ENCODE measurements at regions not wholly inside any gene's neighbourhood (a gene's known extent, or its start where the extent isn't known, plus 50 kb on each side); places are given as distances from the start of the nearest gene placed in this dataset.

DNA sequence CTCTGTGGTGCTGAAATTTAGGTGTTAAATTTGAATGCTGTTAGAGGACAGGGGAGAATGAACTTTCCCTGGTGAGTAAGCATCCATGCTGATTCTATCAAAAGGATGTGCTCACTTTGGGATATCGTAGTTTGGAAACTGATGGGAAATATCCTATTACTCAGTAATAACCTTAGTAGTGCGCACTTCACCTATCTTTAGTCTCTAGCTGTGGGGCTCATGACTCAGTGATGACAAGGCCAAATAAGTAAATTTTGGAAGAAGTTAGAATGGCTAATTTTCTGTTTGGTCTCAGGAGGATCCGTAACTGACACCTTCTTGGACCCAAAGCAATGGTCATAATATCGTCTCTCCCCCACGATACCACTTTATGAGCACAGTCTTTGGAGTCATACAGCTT, 448.4 kb downstream of the PSAT1 start:
- no peak for DNase-seq

- no peak for DNase-seq
These were observed 449.1 kb downstream of the PSAT1 start for GRCh38 chr9:78746010-78746409.

- no peak for DNase-seq
These were observed 456.1 kb downstream of the PSAT1 start for GRCh38 chr9:78753039-78753438.

- DNase-seq = no peak
These were observed 460.0 kb downstream of the PSAT1 start for GRCh38 chr9:78756813-78757510.

GRCh38 chr9:78763424-78763823, 466.5 kb downstream of the PSAT1 start:
- no peak for DNase-seq

DNA sequence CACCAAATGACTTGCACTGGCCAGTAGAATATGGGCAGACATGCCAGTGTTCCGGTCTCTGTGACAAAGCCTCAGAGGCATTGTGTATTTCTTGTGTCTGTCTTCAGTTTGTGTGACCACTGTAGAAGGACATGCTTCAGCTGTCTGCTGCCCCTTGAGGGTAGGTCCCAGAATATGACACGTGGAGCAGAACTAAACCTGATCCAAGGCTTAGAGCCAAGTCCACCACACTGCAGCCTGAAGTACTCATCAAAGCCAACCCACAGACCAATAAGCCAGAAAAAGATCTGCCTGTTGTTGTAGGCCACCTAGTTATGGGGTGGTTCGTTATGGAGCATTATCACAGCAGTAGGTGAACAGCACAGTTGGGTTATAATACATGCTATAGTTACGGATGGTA, 468.9 kb downstream of the PSAT1 start:
- no peak for DNase-seq

DNA sequence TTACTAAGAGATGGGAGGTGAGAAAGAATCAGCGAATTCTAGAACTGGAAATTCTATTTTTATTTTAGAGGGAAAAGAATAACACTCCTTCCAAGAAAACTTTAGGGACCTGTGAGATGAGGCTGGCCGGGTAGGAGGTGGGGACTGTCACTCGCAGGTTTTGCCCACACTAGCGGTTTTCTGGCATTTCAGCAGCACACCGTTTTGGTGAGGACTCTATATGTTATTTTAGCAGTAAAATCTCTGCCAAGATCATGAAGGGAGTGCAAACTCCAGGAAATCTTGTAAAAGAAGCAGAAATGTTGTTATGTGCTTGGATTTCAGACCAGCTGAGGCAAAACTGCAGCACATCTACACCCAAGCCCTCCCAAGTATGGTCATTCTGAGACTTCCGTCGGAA, 470.6 kb downstream of the PSAT1 start:
- no peak for DNase-seq

DNA sequence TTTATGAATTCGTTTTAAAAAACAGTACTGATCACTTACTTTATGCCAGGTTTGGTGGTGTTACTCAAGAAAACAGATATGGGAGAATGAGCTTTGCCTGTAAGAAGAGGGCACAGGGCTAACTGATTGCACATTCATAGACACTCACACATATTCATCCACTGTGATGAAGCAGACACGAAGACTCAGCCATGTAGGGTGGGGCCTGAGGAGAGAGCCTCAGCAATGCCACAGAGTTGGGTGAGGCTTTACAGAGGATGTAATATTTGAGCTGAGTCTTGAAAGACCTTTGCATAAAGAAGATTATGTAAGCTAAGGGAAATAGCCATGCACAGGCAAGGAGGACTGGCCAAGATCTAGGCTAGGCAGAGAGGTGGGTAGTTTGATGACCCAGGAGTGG, 472.8 kb downstream of the PSAT1 start:
- DNase-seq = no peak

- DNase-seq = no peak
These were observed 478.3 kb downstream of the PSAT1 start for GRCh38 chr9:78775211-78775610.

DNA sequence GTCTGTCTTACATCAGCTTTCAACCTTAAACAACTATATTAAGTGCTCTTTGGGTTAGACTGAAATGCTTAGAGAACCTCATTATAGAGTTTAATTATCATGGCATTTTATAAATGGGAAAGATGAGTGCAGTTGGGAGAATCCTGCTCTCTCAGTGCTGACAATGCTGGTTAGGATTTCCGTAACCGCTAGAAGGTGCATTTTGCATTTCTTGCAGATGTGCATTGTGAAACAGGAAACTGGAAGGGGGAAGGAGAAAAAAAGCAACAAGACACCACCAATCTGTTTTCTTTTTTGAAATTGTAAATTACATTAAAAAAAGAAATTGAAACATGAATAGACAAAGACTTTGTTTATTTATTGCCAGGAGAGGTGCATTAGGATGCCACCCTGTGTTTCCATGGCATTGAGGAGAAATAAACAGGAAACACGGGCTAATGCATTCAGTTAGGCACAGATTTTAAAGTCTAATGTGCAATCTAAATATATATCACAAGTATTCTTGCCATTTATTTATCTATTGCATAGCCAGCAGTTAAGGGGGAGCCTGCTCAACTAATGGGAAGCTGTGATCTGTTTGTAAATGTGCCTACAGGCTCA, 478.9 kb downstream of the PSAT1 start:
- no peak for DNase-seq

DNA sequence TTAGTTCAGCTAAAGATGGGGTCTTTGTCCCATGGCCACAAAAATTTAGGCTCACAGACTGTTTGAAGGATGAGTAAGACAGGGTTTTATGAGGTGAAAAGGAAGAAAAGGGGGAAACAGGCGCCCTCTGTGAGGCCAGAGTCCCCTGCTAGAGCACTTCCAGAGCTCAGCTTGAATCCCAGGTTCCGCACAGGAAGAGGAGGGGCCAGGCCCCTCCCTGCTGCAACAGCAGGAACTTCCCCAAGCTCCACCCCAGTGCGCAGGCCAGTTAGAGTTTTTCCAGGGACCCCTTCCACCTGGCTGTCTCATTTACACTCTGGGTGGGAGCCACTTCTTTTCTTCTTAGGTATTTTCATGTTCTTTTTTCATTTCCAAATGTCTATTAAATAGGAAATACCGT, 480.8 kb downstream of the PSAT1 start:
- no peak for DNase-seq

DNA sequence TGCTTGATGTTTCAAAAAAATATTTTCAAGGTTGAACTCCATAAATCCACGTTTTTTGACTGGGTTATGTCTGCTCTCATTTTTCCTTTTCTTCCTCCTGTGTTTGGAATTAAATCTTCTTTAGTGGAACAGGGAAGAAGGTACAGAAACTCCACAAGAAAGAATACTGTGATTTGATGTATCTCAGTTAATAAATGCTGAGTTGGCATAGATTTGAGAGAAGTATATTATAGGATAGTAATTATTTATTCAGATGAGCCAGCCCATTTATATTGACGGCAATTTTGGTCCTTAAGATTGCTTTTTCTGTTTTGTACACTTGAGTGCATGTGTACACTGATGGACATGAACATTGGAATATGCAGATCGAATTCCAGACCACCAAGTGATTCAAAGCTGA, 481.4 kb downstream of the PSAT1 start:
- DNase-seq = no peak

DNA sequence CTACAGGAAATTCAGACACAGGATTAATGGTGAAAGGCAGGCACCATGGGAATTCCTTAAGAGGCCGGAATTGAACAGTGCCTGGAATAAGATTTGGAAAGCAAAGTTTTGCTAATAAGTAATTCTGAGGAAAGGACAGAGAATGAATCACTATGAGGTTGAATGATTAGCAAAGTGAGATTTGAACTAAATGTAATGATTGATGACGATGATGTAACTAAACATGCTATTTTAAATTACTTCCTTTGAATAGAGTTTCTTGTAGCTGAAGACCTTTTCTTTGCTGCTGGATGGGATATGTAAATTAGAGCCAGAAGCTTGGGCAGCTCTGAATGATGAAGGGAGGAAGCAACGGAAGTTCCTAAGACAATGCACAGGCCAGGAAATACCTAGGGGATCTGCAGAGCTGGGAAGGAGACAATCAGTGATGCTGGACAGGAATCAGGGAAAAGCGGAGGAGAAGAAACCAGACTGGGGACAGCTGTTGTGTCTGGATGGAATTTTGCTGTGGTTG, 482.0 kb downstream of the PSAT1 start:
- no peak for DNase-seq

DNA sequence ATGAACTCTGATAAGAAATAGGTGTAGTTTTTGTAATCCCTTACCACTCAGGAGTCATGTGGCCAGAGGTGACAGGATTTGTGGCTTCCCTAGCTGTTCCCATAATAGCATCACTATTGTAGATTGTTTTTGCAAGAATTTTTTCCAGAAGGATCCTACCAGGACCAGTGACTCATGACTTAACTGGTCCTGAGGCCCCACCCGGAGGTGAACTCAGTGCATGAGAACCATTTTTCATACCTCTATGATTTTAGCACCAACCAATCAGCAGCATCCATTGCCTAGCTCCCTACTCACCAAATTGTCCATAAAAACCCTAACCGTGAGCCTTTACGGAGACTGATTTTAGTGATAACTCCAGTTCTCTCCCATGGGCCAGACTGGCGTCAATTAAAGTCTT, 484.8 kb downstream of the PSAT1 start:
- DNase-seq = no peak

GRCh38 chr9:78782234-78782633, 485.3 kb downstream of the PSAT1 start:
- DNase-seq = no peak

DNA sequence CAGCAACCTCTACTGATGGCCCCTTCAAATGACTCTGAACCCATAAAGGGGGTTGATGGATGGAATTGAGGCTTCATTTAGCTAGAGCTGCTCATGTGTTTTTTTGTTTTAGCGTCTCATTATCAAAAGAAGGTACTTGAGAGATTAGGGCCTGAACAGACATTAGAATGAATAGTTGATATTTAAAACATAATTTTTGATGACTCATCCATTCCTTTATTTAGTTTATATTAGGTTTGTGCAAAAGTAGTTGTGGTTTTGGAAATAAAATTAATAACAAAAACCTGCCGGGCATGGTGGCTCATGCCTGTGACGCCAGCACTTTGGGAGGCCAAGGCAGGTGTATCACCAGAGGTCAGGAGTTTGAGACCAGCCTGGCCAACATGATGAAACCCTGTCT, 485.9 kb downstream of the PSAT1 start:
- no peak for DNase-seq

DNA sequence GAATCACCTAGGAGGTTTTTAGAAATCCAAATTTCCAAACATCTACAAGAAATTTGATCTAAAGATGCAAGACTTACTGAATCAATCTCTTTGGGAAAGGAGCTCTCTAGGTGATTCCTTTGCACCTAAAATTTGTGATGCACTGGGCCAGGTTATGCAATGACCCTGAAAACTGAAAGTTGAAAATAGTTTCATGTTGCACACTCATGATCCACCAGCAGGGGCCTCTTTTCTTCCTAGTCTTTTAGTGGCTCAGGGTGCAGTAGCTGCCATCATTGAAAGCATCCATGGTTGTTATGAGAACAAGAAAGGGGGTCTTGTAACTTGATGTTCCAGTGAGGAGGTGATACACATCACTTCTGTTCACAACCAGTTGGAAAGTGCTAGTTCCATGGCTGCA, 486.8 kb downstream of the PSAT1 start:
- no peak for DNase-seq

DNA sequence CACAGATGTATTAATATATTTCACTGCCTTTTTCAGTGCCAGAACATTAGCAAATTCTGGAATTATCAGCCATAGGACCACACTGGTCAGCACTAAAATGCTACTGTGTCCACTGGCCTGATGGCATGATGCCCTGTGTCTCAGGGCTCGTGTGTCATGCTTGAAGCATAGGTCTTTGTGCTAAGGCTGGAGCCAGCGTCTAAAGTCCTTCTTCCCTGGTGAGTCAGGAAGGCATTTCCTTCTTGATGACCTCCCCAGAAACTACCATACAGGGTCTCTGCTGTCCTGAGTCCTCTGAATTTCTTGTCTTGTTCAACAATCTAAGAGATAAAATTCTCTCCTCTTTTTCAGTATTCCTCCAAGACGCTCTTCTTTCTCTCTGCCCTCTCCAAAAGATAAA, 489.9 kb downstream of the PSAT1 start:
- DNase-seq = no peak

DNA sequence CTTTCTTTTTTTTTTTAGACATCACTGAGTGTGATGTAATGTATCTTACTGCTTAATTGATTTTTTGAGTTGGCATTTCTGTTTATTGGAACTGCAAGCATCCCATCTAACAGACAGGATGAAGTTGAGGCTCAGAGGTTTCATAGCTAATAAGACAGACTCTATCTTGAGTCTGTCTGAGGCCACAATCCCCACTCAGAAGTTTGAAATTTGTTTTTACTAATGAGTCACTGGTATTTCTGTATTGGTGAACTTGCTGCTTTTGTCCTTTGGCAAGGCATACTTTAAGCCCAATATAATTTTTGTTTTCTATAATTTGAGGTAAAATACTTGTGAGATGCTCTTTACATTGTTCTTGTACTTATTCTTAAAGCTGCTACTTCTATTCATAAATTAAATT, 491.2 kb downstream of the PSAT1 start:
- DNase-seq = no peak

- DNase-seq = no peak
These were observed 494.9 kb downstream of the PSAT1 start for GRCh38 chr9:78791779-78792178.

- DNase-seq = no peak
These were observed 495.8 kb downstream of the PSAT1 start for GRCh38 chr9:78792745-78793144.

GRCh38 chr9:78805771-78806170, 508.8 kb downstream of the PSAT1 start:
- no peak for DNase-seq

DNA sequence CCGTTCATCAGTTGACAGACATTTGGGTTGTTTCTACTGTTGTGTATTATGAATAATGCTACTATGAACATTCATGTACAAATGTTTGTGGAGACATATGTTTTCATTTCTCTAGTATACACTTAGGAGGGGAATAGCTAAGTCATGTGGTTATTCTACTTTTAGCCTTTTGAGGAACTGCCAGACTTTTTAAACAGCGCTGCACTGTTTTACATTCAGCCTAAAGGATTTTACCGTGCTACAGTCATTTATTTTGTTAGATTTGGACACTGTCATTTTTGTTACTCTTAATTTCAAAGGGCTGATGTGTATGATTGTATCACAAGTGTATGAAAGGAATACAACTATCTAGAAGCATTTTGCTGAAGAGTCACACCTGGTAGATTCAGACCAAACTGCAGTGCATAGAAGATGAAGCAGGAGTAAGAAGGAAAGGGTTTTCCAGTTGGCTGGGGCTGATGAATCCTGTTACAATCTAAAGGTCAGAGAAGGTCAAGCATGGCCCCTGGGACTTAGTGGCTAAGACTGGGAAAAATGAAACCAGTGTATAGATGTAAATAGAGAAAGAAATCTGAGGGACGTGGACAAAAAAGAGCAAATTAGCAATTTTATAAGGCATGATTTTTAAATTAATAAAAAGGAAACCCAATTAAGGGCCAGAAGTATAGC, 509.7 kb downstream of the PSAT1 start:
- no peak for DNase-seq

DNA sequence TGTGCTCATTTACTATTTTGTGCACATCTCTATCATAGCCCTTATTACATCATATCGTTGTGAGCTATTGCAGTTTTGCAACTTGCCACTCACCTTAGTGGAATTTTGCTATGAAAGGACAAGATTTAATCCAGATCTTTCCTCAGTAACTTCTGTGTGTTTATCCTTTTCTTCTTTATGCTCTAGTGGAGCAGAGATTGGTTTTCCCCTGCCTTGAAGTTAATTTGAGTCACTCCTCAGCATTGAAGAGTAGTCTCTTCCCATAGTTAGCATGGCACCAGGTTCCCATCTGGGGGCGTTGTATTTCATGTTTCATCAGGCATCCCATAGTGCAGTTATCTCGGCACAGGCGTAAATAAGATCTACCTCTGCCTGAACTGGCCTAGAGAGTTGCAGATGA, 510.4 kb downstream of the PSAT1 start:
- DNase-seq = no peak

Measured in C1 segment of cervical spinal cord (tissue), 14 donors.